Head of caudate nucleus (tissue), 42 donors: ENCODE measurements at regions not wholly inside any gene's neighbourhood (a gene's known extent, or its start where the extent isn't known, plus 50 kb on each side); places are given as distances from the start of the nearest gene placed in this dataset.

ENCODE experiments used
- DNase-seq, 42 donors: peaks; one replicate each; pipeline versions ENCODE4 v3.0.0 to v3.0.0-alpha.2; 2020 to 2021; ENCODE audit warnings: mixed read lengths in 7 of 42
- intact Hi-C: fragments of 100-400 bp; cut with DNase I; formaldehyde crosslinking; loops from one replicate; pipeline ENCODE4 v1.15.0; 2022

GRCh38 chr18:39845106-39845505 is 2109.9 kb upstream of the PIK3C3 start:
- intact Hi-C loops, result no loop called here
- DNase-seq, result no peak

- no peak for DNase-seq
- intact Hi-C loops, result no loop called here
Measured at GRCh38 chr18:39843546-39843945, 2111.5 kb upstream of the PIK3C3 start.

- DNase-seq, result peak in 8 of 42 donors; percentile 4 to 27 (median 14)
- intact Hi-C loops, result no loop called here
Measured at GRCh38 chr18:39842366-39842914, 2112.6 kb upstream of the PIK3C3 start.

- DNase-seq, result peak; percentile 58 to 90 (median 79)
- intact Hi-C loops, result no loop called here
Measured at GRCh38 chr18:39841482-39842365, 2113.3 kb upstream of the PIK3C3 start.

GRCh38 chr18:39840856-39841481 is 2114.1 kb upstream of the PIK3C3 start:
- DNase-seq, result peak in 4 of 42 donors; percentile 4 to 9 (median 6)
- intact Hi-C loops, result no loop called here

GRCh38 chr18:39840406-39840805 is 2114.6 kb upstream of the PIK3C3 start:
- DNase-seq, result no peak
- intact Hi-C loops, result no loop called here

- intact Hi-C loops, result no loop called here
- no peak for DNase-seq
Measured at GRCh38 chr18:39839782-39840181, 2115.3 kb upstream of the PIK3C3 start.

GRCh38 chr18:39838831-39839230 is 2116.2 kb upstream of the PIK3C3 start:
- intact Hi-C loops, result no loop called here
- no peak for DNase-seq

- DNase-seq, result no peak
- intact Hi-C loops, result no loop called here
Measured at GRCh38 chr18:39835303-39836030, 2119.6 kb upstream of the PIK3C3 start.

GRCh38 chr18:39834636-39835035 is 2120.4 kb upstream of the PIK3C3 start:
- DNase-seq, result no peak
- intact Hi-C loops, result no loop called here

GRCh38 chr18:39825485-39826150 is 2129.4 kb upstream of the PIK3C3 start:
- intact Hi-C loops, result no loop called here
- no peak for DNase-seq

GRCh38 chr18:39806525-39806924 is 2148.5 kb upstream of the PIK3C3 start:
- no peak for DNase-seq
- intact Hi-C loops, result no loop called here

GRCh38 chr18:39805218-39805617 is 2149.8 kb upstream of the PIK3C3 start:
- DNase-seq, result no peak
- intact Hi-C loops, result no loop called here

GRCh38 chr18:39802648-39803229 is 2152.3 kb upstream of the PIK3C3 start:
- no peak for DNase-seq
- intact Hi-C loops, result no loop called here

GRCh38 chr18:39801848-39802247 is 2153.2 kb upstream of the PIK3C3 start:
- DNase-seq, result no peak
- intact Hi-C loops, result no loop called here

- no peak for DNase-seq
- intact Hi-C loops, result no loop called here
Measured at GRCh38 chr18:39801010-39801409, 2154.0 kb upstream of the PIK3C3 start.

GRCh38 chr18:39799006-39799405 is 2156.0 kb upstream of the PIK3C3 start:
- DNase-seq, result no peak
- intact Hi-C loops, result no loop called here

GRCh38 chr18:39796393-39796792 is 2158.6 kb upstream of the PIK3C3 start:
- DNase-seq, result no peak
- intact Hi-C loops, result no loop called here

- DNase-seq, result no peak
- intact Hi-C loops, result no loop called here
Measured at GRCh38 chr18:39795350-39795749, 2159.7 kb upstream of the PIK3C3 start.
